GM18505 (cell line): ENCODE measurements at regions not wholly inside any gene's neighbourhood (a gene's known extent, or its start where the extent isn't known, plus 50 kb on each side); places are given as distances from the start of the nearest gene placed in this dataset.

Source experiments
- ATAC-seq: cut with Tn5 transposase; IDR thresholded peaks from one replicate; pipeline ENCODE4 v1.9.1; 2021; ENCODE audit not compliant: unreplicated experiment
- POLR2A ChIP-seq: IDR thresholded peaks from 4 replicates; pipeline ENCODE4 v1.6.1; 2011; ENCODE audit warnings: borderline replicate concordance; ENCODE audit not compliant: insufficient read depth, insufficient read length; ENCODE audit errors: extremely low read depth

- TF ChIP-seq POLR2A, result no peak
- ATAC-seq, result no peak
Measured at GRCh38 chr9:108019821-108020220, 530.3 kb upstream of the KLF4 start.

GRCh38 chr9:108017671-108018070 is 528.1 kb upstream of the KLF4 start:
- ATAC-seq, result no peak
- TF ChIP-seq POLR2A, result no peak

DNA sequence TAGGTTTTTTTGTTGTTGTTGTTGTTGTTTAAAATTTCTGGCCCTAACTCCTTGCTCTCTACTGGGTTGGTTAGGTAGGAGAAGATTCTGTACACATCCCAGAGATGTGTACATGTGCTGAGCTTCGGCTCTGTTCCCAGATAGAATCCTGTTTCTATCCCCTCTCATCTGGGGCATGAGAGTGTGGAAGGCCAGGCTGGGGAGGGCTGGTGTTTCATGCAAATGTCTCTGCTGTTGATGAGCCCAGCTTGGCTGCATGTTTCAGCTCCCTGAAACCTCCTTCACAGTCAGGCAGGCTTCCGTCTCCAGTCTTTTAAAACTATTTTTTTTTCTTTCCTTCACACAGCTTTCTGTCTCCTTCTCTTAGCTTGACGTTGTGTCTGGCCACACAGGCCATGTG is 526.9 kb upstream of the KLF4 start:
- ATAC-seq, result no peak
- TF ChIP-seq POLR2A, result no peak

- no peak for ATAC-seq
- TF ChIP-seq POLR2A, result no peak
Measured at GRCh38 chr9:108015690-108016089, 526.1 kb upstream of the KLF4 start.

GRCh38 chr9:108014353-108014752 is 524.8 kb upstream of the KLF4 start:
- TF ChIP-seq POLR2A, result no peak
- no peak for ATAC-seq

- TF ChIP-seq POLR2A, result no peak
- ATAC-seq, result no peak
Measured at GRCh38 chr9:108012886-108013665, 523.5 kb upstream of the KLF4 start.

DNA sequence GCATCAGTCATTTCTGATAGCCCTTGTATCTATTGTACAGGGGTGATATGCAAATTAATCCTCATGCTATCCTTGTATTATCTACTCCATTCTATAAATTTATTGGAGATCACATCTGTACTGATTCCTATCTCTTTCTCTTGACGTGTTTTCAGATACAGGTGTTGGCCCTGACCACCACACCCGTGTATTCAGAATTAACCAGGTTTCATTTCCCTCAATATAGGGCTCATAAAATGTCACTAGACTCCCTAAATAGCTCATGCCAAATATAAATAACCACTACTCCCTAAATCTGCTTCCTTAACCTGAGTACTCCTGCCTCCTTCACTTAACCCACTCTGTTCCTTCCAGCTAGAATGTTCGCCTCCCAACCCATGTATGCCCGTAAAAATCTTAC is 522.8 kb upstream of the KLF4 start:
- no peak for ATAC-seq
- TF ChIP-seq POLR2A, result no peak

DNA sequence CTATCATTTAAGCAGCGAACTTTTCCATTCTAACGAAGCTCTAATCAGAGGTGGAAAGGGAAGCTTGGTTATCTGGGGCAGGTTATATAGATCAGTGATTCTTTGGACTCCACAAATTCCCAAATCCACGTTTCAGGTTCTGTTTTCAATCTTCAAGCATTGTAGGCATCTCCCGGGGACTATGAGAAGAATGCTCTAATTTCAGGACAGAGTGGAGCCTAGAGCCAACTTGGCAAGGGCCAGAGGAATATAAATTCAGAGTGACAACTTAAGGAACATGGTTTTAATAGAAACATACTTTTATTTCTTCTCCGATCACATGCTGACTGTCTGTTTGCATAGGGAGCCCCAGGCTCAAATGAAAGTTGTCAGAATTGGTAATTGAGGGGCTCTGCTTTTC is 514.0 kb upstream of the KLF4 start:
- TF ChIP-seq POLR2A, result no peak
- ATAC-seq, result no peak

DNA sequence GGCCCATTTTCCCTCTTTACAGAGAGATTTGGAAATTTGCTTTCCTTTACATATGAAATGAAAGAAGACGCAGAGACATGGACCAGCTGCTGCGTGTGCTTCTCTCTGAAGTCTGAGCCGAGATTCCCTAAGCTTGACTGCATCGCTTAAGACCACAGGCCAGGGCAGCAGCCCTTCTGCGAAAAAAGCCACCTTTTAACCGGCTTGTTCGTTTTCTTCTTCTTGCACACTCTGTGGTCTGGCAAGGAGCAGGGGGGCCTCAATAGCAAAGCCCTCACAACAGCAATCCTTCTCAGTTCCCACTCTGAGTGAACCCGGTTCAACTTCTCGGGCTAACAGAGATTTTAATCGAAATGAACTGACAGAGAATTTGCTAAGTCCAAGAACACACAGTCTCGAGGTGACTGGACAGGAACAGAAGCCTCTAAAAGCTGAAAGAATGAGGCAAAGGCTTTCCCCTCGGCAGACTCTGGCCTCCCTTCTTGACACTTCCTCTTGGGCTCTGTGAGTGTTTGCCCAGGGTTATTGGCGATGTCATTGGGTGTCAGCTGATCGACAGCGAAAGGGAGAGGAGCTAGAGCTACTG is 512.9 kb upstream of the KLF4 start:
- no peak for TF ChIP-seq POLR2A
- ATAC-seq, result no peak

DNA sequence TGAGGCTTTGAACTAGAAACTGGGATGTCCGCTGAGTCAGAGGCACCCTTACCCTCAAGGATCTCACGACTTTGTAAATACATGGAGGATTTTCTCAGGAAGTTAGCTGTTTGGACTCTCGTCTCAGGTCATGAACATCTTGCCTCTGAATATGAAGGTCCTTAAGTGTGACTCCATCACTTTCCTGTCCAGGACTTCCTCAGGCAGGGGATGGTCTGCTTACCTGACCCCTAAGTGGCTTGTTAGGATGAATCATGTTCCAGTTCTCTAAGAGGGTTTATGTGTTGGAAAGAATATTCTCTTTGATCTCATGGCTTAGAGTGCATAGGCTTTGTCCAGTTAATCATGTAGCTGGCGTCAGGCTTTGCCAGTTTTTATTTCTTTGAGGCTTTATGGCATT is 511.7 kb upstream of the KLF4 start:
- no peak for ATAC-seq
- no peak for TF ChIP-seq POLR2A

DNA sequence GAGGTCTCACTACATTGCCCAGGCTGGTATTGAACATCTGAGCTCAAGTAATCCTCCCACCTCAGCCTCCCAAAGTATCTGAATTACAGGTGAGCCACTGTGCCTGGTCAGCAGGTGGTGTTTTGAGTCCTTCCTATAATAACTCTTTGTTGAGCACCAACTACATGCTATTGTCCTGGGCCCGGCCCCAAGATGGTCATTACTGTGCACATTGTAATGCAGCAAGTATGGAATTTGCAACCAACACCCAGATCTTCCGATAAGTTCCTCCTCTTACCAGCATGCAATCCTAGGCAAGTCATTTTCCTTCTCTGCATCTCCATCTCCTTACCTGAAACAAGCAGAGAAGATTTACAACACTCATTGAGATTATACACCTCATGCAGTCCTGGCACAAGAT is 510.3 kb upstream of the KLF4 start:
- ATAC-seq, result no peak
- no peak for TF ChIP-seq POLR2A

GRCh38 chr9:107999011-107999410 is 509.4 kb upstream of the KLF4 start:
- TF ChIP-seq POLR2A, result no peak
- no peak for ATAC-seq

DNA sequence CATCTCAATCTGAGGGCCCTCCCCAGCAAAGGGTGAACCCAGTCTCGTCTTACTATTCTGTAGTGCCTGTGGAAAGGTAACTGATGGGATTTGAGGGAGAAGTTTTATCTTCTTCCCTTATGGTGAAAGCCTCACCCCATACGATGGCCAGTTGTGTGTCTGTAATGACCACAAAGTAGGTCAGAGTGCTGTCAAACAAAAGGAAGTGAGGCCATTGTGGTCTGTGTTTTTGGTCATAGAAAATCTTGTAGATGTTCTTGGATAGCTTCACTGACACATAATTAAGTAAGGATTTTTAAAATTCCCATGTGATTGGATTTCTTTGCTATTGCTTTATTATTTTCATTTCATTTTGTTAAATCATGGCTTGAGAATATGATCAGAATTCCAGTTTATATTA is 505.1 kb upstream of the KLF4 start:
- no peak for TF ChIP-seq POLR2A
- ATAC-seq, result no peak

DNA sequence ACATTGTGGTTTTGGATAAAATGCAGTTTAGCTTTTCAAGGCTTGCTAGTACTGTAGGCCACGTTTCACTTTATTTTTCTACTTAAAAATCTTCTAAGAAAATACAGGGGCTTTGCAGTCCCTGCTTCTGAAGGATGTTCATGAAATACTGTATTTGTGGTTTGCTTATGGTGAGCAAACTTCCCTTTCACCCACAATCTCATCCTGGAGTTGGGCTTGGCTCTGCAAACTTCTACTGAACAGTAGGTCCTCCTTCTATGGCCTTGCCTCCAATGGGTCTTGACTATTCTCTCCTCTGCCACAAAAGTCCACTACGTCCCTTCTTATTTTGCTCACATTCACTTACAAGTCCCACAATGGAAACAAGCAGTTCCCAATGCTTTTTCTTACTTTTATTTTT is 502.7 kb upstream of the KLF4 start:
- no peak for ATAC-seq
- TF ChIP-seq POLR2A, result no peak
